ENCODE measurements at regions not wholly inside any gene's neighbourhood (a gene's known extent, or its start where the extent isn't known, plus 50 kb on each side); places are given as distances from the start of the nearest gene placed in this dataset.

DNA sequence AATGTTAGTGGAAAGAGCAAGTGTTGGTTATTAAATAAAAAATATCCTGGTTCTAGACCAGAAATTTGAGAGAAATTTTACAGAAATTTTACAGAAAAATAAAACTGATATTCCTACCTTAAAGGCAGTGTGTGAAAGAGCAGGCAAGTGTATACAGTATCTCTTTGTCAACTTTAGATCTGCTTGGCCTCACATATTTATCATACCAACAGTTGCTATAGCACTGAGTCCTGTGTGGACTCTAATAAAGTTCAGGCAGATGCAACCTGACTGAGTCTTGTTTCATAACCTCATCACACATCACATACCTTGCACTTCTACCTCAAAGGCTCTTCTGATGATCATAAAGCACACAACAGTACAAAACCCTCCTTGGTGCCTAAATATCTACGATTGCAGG, 552.4 kb upstream of the PCDH15 start:
- no peak for DNase-seq

DNA sequence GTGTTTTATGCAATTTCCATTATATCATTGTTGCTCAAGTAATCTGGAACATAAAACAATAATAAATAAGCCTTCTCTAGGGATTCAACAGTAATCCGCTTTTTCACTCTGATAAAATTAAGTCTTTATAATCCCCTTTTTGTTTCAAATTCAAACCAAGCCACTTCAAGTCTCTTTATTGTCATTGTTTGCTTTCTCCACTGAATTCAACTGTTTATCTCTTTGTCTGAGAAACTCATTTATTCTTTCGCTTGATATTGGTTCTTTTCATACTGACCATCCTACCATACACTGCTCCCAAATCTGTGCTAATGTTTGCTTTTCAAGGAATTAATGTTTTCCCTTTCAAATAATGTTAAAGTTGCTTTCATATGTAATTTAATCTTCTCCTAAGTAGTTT, 550.4 kb upstream of the PCDH15 start:
- DNase-seq: no peak

DNA sequence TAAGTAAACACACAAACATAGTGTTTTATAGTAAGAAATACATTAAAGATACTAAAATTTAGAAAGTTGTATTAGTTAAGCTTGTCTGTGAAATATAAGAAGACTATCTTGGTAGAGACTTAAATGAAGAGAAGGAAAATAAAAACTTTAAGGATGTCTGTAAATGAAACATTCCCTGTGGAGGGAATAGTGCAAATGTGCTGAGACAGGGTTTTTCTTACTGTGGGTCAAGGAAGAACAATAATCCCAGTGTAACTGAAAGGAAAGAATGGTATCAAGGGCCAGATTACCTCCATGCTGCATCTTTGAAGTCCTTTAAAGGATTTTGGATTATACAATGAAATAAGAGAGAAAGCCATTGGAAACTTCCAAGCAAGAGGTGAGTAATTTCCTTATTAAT, 547.5 kb upstream of the PCDH15 start:
- DNase-seq: no peak

DNA sequence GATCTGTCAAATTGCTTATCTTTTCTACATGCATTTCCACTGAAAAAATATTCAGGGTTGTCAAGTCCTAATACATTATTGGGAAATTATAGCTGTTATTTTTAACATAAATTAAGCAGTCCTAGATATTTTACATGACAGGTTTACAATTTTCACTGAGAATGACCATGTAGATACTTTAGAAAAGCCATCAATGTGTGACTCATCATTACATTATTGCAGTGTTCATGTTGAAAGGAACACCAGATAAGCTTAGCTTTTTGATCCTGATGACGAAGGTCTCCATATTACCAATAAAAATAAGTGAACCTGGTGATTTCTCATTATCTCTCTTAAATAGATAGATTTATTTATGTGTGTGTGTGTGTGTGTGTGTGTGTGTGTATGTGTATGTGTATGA, 529.5 kb upstream of the PCDH15 start:
- no peak for DNase-seq

DNA sequence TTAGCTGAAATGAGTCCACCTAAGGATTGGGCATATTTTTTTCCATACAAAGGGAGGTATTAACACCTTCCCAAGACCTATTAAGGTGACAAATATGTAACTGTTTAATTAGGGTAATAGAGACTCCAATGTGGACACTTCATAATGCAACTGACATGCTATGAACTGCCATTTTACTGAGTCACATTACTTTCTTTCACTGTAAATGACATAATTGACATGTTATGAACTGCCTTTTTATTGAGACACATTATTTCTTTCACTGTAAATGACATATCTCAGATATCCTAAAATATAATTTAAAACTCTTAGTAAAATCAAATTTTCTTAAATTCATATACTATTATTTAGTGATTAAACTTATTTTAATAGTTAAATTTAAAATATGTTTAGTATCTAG, 528.8 kb upstream of the PCDH15 start:
- no peak for DNase-seq

DNA sequence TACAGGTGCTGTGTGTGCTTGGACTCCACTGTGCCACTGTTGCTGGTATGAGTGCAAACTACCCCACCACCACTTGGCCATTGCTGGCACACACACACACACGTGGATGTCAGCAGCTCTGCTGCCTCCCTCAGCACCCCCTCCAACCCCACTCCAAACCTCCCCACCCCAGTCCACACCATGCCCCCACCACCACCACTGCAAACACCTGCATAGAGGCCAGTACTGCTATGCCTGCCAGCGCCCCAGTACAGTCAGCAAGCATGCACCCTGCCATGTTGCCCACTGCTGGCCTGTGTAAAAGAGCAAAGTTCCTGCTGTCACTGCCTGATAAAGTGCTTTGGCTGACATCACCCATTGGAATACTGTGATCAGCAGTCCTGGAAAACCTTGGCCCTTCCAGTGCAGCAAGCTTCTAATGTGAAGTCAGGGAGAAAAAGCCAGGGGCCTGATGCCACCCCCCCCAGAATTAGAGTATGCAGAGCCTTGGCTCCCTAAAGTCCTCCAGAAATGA, 519.2 kb upstream of the PCDH15 start:
- no peak for DNase-seq

DNA sequence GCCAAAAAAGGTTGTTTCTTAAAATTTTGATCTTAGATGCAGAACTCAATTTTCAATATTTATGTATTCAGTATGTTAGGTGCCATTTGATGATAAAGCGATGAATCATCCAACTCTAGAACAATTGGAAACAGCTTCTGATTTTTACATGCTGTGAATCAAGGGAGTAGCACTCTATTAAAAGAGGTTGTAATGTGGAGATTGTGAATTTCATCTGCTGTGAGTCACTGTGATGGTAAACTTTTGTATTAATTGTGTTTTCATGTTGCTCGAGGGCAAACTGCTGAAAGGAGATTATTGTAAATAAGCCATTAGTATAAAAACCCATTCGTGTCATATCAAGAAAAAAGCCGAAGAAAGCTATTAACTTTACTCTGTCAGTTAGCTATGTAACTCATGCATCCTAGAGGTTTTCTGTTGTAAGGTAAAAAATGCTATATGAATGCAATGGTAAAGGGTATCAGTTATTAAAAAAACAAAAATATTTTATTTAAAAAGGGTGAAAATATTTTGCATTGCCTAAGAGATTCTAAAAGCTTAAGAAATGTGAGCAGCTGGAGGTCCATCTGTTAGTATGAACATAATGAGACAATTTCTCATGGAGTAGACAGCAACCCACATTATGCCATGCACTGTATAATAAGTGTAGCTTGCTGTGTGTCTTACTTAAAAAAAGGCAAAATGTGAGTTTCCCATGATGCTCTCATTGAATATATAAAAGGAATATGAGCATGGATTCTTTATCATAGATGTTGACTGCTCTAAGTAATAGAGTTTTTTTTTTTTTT, 511.0 kb upstream of the PCDH15 start:
- no peak for DNase-seq

DNA sequence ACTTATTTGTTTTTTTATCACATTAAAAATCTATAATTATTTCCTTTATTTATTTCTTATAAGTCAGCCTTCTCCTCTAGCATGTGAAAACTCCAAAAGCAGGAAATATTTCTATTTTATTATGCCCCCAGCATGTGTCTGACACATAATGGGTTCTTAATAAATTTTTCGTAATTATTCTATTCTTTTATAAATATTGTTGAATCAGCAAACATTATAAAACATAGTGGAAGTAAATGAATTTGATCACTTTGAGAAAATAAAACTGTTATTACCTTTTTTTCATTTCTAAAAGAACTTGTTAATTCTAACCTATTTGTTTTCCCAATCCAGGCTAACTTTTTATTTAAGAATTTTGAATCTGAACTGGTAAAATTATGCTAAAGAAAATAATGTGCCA, 509.1 kb upstream of the PCDH15 start:
- no peak for DNase-seq

DNA sequence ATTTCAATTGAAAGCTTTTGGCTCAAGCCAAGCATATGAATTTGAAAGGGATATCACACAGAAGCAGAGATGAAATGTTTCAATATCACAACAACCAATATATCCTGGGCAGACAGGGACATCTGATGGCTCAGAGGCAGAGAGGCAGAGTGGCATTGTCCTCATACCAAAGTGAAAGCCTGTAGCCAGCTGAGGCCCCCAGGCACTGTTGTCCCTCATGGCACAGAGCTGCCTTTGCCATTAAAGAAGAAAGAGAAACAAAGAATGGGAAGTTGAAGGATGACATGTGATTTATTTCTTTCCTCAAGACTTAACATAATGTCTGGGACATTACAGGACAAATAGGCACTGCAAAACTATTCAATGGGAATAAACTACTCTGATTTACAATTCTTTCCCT, 504.3 kb upstream of the PCDH15 start:
- DNase-seq: no peak

DNA sequence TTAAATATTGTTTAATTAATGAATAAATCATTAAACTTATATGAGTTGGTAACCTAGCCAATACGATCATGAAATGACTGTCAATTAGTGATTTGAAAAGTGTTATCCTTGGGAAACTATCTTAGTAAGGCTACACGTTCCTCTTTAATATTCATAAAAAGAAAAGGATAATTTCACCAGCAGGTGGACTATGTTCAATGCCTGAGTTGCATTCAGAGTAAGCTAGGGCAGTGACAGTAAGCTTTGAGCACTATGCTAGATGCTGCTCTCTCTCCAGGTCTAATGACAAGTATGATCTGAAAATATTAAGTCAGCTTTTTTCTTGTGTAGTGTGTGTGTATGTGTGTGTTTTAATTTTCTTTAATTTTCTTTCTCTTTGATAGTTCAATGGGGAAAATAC, 486.3 kb upstream of the PCDH15 start:
- no peak for DNase-seq

DNA sequence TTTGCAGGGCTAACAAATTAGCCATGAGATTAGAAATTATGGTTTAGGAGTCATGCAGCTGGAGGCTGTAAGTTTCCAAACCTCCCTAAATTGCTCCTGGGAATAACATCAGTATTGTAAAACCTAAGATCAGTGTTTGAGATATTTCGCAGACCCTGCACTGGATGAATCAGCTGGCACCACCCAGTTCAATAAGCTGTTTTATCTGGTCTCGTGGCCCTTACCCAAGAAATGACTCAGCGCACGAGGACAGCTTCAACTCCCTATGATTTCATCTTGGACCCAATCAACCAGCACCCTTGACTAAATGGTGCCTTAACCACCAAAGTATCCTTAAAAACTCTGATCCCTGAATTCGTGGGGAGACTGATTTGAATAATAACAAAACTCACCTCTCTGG, 482.0 kb upstream of the PCDH15 start:
- no peak for DNase-seq

DNA sequence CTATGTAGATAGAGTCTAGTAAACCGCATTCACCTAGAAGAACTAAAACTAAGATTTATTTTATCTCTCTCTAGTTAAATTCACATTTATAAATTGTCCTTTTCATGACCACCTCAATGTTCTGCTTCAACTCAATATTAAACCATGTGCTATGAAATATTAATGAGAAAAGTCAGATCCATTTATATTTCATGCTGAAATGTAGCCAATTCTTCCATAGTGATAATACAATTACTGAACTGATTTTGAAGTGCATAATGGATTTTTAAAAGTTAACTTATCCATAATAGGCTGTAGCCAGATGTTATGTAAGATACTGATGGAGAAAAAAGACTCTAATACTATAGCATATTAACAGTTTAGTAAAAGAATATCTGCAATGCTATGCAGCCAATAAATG, 479.7 kb upstream of the PCDH15 start:
- DNase-seq: no peak

DNA sequence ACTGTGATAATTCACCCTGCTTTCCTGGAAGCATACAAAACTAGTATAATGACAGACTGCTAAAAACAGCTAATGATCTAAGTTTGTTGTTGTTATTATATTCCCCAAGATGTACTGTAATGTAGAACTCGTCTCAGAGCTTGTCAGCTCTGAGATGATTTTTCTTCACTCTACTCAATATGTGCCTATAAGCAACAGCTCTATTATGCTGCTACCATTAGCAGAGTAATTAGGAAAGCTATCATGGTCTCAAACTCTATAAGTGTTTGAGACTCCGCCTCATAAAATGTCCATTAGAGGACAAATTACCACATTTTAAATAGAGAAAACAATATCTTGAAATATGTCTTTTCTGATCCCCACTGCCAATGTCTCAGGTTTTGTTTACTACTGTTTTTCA, 476.5 kb upstream of the PCDH15 start:
- DNase-seq: no peak

DNA sequence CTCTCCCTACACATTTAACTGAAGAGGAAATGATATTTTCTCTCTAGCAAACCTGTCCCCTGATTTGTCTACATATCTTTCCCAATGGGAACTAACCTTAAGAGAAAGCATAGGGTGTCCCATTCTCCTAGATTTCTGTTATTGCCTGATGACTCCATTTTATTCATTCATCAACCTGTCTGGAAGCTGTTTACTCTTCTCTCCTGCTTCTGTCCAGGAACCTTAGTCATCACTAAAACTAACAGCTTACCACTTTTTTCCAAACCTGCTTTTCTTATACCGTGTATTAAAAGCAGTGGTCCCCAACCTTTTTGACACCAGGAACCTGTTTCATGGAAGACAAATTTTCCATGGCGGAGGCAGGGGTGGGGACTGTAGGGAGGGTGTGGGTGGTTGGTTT, 473.3 kb upstream of the PCDH15 start:
- no peak for DNase-seq

DNA sequence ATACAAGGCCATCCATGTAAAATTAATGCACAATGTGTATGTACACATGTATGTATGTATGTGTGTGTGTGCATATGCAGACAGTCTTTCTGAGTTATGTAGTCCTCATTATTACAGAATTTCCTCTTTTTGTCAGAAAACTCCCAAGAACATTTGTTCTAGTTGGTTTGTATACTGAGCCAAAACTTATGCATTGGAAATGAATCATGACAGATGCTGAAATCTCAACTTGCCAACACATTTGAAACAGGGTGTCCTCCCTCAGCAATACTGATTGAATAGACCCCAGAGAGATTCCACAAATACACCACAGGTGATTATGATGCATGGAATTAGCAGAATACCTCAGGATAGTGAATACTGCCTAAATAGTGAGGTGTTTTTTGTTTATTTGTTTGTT, 472.9 kb upstream of the PCDH15 start:
- DNase-seq: no peak

DNA sequence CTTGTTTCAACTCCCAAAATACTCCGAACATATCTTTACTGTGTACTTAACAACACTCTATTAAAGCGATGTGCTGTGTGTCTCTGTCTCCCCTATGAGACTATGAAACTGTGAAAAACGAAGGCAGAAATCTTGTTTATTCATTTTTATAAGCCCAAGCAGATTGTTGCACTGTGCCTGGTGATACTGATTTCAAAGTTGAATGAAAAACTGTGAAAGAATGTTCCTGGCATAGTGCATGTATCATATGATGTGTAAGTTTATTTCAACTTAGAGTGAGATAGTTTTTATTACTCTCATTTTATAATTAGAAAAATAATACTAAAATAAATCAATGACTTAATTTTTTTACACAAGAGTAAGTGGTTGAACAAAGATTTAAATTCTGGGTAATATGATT, 471.9 kb upstream of the PCDH15 start:
- DNase-seq: no peak

DNA sequence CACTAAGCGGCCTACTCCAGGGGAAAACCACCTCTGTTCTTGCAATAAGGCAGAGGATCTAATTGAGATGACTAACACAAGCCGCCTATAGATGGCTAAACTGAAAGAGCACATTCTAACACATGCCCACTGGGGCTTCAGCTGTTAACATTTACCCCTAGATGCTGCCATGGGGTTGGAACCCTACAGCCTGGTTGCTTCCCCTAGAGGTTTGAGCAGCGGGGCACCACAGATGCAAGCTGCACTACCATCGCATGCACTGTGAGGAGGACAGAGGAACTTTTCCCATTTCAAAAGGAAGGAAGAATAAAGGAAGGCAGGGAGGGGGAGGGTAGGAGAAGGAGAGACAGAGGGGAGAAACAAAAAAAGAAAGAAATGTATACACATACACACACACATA, 465.8 kb upstream of the PCDH15 start:
- no peak for DNase-seq

DNA sequence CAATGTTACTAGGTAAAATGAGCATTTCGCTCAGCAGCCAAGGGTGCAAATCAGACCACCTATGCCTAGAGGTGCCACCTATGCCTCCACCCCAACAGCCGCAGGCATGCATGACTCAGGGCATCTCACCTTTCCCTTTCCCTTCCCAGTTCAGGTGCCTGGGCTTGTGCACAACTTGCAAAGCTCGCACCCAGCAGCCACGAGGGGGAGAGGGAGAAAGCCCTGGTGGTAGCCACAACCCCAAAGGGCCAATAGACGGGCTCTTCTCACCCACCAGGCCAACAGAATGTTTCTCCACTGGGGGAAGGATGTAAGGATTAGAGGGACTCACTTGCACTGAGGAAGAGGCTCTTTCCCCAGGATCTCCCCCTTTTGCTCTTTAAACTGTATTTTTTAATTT, 462.3 kb upstream of the PCDH15 start:
- no peak for DNase-seq

DNA sequence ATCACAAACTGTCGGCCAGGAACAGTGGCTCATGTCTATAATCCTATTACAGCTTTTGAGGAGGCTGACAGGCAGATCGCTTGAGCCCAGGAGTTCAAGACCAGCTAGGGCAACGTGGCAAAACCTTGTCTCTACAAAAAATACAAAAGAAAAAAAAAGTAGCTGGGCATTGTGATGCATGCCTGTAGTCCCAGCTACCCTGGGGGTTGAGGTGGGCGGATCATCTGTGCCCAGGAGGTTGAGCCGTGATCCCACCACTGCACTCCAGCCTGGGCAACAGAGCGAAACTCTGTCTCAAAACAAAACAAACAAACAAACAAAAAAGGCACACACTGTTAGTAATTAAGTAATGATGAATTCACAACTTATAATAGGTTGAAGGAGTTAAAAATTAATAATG, 441.5 kb upstream of the PCDH15 start:
- DNase-seq: no peak

DNA sequence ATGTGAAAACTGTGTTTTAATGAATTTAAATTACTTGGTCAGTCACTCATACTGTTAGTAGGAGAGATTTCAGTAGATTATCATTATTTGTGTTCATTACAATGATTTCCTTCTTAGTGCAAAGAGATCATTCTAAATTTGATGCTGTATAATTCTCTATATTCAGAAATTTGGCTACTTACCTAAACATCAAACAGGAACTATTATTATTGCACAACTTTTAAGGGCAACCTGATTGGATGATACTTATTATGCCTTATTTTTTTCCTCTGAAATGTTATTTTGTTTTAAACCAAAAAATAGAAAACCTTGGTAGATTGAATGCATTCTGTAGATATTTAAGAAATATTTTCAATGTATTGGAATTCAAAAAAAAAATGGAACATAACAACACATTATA, 436.4 kb upstream of the PCDH15 start:
- no peak for DNase-seq

DNA sequence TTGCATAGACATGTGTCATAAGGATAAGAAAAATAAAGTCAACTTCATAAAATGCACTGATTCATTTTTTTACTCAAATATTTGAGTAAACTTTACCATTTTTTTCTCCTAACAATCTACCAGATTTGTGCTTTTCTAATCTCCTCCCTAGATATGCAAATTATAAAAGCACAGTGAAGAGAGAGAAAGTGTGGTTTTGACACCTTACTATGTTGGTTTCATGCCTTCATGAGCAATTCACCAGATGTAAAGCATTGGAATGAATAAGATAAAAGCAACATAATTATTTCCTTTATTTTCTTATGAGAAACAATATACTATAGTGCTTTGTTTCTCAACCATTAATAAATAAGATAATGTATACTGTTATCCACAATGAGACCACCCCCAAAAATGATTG, 432.5 kb upstream of the PCDH15 start:
- no peak for DNase-seq

DNA sequence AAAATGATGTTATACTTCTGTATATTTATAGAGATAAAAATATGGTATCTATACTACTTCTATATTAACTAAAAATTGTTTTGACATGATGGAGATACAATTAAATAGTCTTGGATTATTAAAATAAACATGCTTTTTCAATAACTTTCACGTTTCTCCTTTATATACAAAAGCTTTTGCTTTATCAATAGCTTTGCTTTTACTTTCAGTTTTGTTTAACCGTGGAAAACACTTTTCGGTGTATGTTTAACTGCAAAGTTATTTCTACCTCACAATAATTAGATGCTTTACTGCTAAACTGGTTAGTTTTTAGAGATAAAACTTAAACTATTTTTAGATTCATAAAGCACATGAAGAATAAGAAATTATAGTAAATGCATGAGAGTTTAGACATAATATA, 432.1 kb upstream of the PCDH15 start:
- DNase-seq: no peak

DNA sequence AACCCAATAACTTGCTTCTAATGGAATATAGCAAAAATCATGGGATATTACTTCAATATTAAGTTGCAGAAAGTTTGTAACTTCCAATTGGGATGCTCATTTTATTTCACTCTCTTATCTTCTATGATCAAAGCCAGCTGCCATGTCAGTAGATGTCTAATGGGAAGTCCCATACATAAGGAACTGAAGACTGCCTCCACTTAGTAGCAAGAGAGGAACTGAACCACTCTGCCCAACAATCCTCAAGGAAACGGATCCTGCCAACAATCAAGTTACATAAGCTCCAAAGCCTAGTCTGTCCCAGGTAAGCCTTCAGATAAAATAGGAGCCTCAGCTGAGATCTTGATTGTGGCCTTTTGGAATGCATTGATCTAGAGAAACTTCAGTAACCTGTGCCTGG, 431.5 kb upstream of the PCDH15 start:
- DNase-seq: no peak

DNA sequence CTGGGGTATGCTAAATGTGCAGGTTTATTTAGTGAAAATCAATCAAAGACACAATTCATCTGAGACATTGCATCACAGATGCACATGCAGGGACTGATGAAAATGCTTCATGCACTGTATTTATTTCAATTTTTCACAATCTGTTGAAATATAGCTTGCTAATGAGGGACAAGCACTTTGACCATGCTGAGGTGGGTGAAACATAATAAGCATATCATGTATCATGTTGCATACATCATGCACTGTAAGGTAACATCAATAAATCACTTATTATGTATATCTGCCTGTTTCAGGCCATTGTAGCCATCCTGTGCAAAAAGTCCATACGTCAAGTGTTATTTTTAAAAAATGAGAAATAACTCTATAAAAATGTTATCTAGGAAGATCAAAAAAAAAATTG, 426.9 kb upstream of the PCDH15 start:
- DNase-seq: no peak

DNA sequence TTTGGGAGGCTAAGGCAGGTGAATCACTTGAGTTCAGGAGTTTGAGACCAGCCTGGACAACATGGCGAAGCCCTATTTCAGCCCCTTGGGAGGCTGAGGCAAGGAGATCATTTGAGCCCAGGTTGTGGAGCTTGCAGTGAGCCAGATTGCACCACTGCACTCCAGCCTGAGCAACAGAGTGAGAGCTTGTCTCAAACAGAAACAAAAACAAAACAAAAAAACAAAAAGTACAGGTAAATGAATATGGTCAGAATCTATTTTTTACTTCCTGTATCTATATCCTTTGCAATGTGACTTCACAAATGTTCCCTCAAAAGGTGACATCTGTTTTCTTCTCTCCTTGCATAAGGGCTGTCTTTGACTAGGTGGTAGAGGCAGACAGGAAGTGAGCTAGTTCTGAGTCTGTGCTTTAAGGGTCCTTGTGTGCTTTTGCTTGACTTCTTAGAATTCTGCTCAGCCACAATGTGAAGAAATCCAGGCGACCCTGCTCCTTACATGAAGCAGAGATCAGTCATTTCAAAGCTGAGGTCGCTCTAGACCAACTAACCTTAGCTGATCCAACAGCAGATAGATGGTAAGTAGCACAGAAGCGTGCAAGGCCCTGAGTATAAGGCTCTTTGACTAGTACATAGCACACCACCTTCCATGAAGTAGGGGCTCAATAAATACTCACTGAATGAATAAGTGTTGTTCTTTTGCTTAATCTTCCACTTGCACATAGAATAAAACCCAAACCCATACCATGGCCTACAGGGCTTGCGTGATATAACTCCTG, 423.2 kb upstream of the PCDH15 start:
- no peak for DNase-seq

All from NCI-H526 treated with DMSO at 0.1 percent for 48 hours (cell line).